Endothelial cell of umbilical vein (primary cell): ENCODE measurements at regions not wholly inside any gene's neighbourhood (a gene's known extent, or its start where the extent isn't known, plus 50 kb on each side); places are given as distances from the start of the nearest gene placed in this dataset.

Source experiments
- BruUV-seq: library from RNA; stranded (reverse); fragments of 400-500 nt; replicated peaks from 2 replicates; lab custom pipeline; 2021; lab: Mats Ljungman, UMichigan
- CTCF ChIA-PET: fragments of 300-600, 350-600 bp; sonication (Branson Sonifier 250); formaldehyde crosslinking; loops from one replicate; lab custom pipeline; 2021; ENCODE audit warnings: antibody characterized with exemption, inconsistent platforms; lab: Charles Lee
- POLR2A ChIA-PET: fragments of 300-600, 350-600 bp; sonication (Branson Sonifier 250); formaldehyde crosslinking; loops from one replicate; lab custom pipeline; 2021; ENCODE audit warnings: antibody characterized with exemption, inconsistent platforms; lab: Charles Lee
- DNase-seq: peaks from one replicate; pipeline ENCODE4 v3.0.0-alpha.2; 2011; ENCODE audit warnings: low read depth, low spot score
- FAIRE-seq: peaks from 2 replicates; lab custom pipeline; 2011; peaks lifted over from hg19 to GRCh38; lab: Jason Lieb, UNC
- H2AFZ ChIP-seq: 2 replicates; pipeline ENCODE4 v1.6.0; 2012; ENCODE audit warnings: low read depth, low read length, control low read depth, inconsistent platforms
- H3K27ac ChIP-seq: 2 replicates; pipeline ENCODE4 v1.5.1; 2011; ENCODE audit warnings: low read depth, mild to moderate bottlenecking, control low read depth, low read length, moderate library complexity; ENCODE audit not compliant: insufficient read depth
- H3K27me3 ChIP-seq, 2 experiments: 2 replicates each; pipeline versions ENCODE4 v1.6.0 to v1.6.1; 2011; ENCODE audit warnings: low read length in 2 of 2, mixed read lengths in 1 of 2; ENCODE audit not compliant: control insufficient read depth in 2 of 2, insufficient read depth in 2 of 2
- H3K36me3 ChIP-seq, 2 experiments: 2 replicates in 1 of 2; 3 replicates in 1 of 2; pipeline ENCODE4 v1.5.1; 2011; ENCODE audit warnings: low read length in 2 of 2, mild to moderate bottlenecking in 1 of 2, moderate library complexity in 1 of 2; ENCODE audit not compliant: control insufficient read depth in 2 of 2, insufficient read depth in 2 of 2; ENCODE audit errors: extremely low read depth in 1 of 2
- H3K4me1 ChIP-seq: 3 replicates; pipeline ENCODE4 v1.5.1; 2011; ENCODE audit warnings: mild to moderate bottlenecking, low read length; ENCODE audit not compliant: control insufficient read depth, insufficient read depth; ENCODE audit errors: extremely low read depth
- H3K4me2 ChIP-seq: 2 replicates; pipeline ENCODE4 v1.6.1; 2011; ENCODE audit warnings: low read length, control low read depth, mixed read lengths; ENCODE audit not compliant: insufficient read depth
- H3K4me3 ChIP-seq, 3 experiments: fragments of 200-600 bp in 1 of 3; sonication (generic), shearing (Covaris generic) in 1 of 3; replicated peaks in 1 of 3; 2 replicates each; pipeline ENCODE4 v1.5.1; 2011 to 2016; ENCODE audit warnings: control low read depth in 3 of 3, low read length in 3 of 3, mild to moderate bottlenecking in 2 of 3, inconsistent platforms in 1 of 3, low read depth in 1 of 3, moderate library complexity in 1 of 3; ENCODE audit not compliant: insufficient read depth in 1 of 3
- H3K79me2 ChIP-seq: 2 replicates; pipeline ENCODE4 v1.6.0; 2012; ENCODE audit warnings: low read length, inconsistent platforms; ENCODE audit not compliant: control insufficient read depth, insufficient read depth
- H3K9ac ChIP-seq: replicated peaks from 2 replicates; pipeline ENCODE3; 2011; ENCODE audit warnings: low read length, control low read depth; ENCODE audit not compliant: insufficient read depth; ENCODE audit errors: extremely low read depth
- H3K9me1 ChIP-seq: replicated peaks from 3 replicates; pipeline ENCODE4 v1.6.0; 2011; ENCODE audit warnings: mild to moderate bottlenecking, low read length; ENCODE audit not compliant: control insufficient read depth, insufficient read depth; ENCODE audit errors: extremely low read depth
- H3K9me3 ChIP-seq: replicated peaks from 2 replicates; pipeline ENCODE4 v1.5.1; 2012; ENCODE audit warnings: low read length, inconsistent platforms; ENCODE audit not compliant: control insufficient read depth, insufficient read depth
- H4K20me1 ChIP-seq: replicated peaks from 2 replicates; pipeline ENCODE3; 2011; ENCODE audit warnings: mild to moderate bottlenecking, low read length; ENCODE audit not compliant: control insufficient read depth, insufficient read depth; ENCODE audit errors: extremely low read depth
- EZH2 ChIP-seq: IDR thresholded peaks from 2 replicates; pipeline ENCODE4 v1.6.1; 2012; ENCODE audit warnings: borderline replicate concordance, low read depth, mild to moderate bottlenecking, moderate library complexity, low read length, inconsistent platforms; ENCODE audit not compliant: severe bottlenecking
- FOS ChIP-seq: IDR thresholded peaks from 2 replicates; pipeline ENCODE4 v1.6.1; 2011; ENCODE audit warnings: mild to moderate bottlenecking, low read length, moderate library complexity, borderline replicate concordance; ENCODE audit not compliant: insufficient read depth
- GATA2 ChIP-seq: IDR thresholded peaks from 2 replicates; pipeline ENCODE4 v1.7.0; 2011; ENCODE audit warnings: low read depth, mild to moderate bottlenecking, moderate library complexity, mixed read lengths, low read length; ENCODE audit not compliant: insufficient read length, insufficient read depth
- JUN ChIP-seq: IDR thresholded peaks from 2 replicates; pipeline ENCODE4 v1.6.1; 2011; ENCODE audit warnings: borderline replicate concordance, low read depth; ENCODE audit not compliant: insufficient read length, insufficient read depth
- MYC ChIP-seq: IDR thresholded peaks from one replicate; pipeline ENCODE4 v1.6.1; 2011; ENCODE audit warnings: mild to moderate bottlenecking, low read depth, low read length
- POLR2A ChIP-seq: IDR thresholded peaks from 2 replicates; pipeline ENCODE4 v1.6.1; 2012; ENCODE audit warnings: low read depth, mild to moderate bottlenecking, control low read depth, low read length
- POLR2AphosphoS5 ChIP-seq: IDR thresholded peaks from 2 replicates; pipeline ENCODE4 v1.6.1; 2012; ENCODE audit warnings: low read depth, mild to moderate bottlenecking, control low read depth, low read length, moderate library complexity; ENCODE audit not compliant: insufficient read depth
- dilution Hi-C: fragments of 300-500 bp; cut with MboI; formaldehyde crosslinking; loops from one replicate; pipeline ENCODE4 v1.15.0; 2019; ENCODE audit warnings: low sequenced_read_pairs; ENCODE audit not compliant: extremely low pct_ligation_motif_present
- intact Hi-C: fragments of 100-400 bp; cut with micrococcal nuclease; formaldehyde crosslinking; loops from one replicate; pipeline ENCODE4 v1.10.0; 2022
- TF ChIP-seq, protein P1 (sequence below), 2 donors: IDR thresholded peaks; 1 replicate in 1 of 2; 2 replicates in 1 of 2; pipeline ENCODE4 v1.5.1; 2011; ENCODE audit warnings: low read length in 2 of 2, mild to moderate bottlenecking in 2 of 2, moderate library complexity in 2 of 2, control low read depth in 1 of 2, inconsistent platforms in 1 of 2, low read depth in 1 of 2; ENCODE audit not compliant: insufficient read depth in 1 of 2; ENCODE audit errors: extremely low read depth in 1 of 2
- TF ChIP-seq, protein P2 (sequence below): IDR thresholded peaks from 2 replicates; pipeline ENCODE4 v1.6.1; 2011; ENCODE audit not compliant: insufficient read depth, insufficient read length

DNA sequence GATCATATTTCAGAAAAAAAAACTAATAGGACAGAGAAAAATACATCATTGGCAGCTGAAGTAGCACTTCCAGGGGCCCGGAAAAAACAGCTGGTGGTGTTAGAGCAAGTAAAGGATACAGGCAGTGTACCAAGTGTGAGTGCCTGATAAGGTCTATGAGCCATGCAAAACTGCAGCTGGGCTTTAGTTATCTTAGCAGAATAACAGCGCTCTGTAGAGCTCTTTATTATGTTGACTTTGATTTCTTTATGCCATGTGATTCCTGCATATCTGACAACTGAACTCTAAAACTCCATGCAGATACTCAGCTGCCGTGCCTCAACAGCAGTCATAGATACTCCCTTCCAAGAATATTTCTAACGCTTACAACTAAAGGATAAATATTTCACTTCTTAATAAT lies 119.5 kb downstream of the CAAP1 start:
- no peaks in the 10 kb centered on the region for H4K20me1 ChIP-seq
- H3K4me1 ChIP-seq: no peaks in the 10 kb centered on the region
- H3K27me3 ChIP-seq: no peaks in the 10 kb centered on the region
- DNase-seq: no peak
- dilution Hi-C loops: no loop called here
- BruUV-seq: no TSS peak
- FAIRE-seq: no peak
- intact Hi-C loops: no loop called here
- CTCF ChIA-PET: no interaction called here
- no peak overlapping the region for H3K4me2 ChIP-seq
- no peaks in the 10 kb centered on the region for H3K9me3 ChIP-seq
- H3K27ac ChIP-seq: no peak overlapping the region
- TF ChIP-seq, protein P1, sequence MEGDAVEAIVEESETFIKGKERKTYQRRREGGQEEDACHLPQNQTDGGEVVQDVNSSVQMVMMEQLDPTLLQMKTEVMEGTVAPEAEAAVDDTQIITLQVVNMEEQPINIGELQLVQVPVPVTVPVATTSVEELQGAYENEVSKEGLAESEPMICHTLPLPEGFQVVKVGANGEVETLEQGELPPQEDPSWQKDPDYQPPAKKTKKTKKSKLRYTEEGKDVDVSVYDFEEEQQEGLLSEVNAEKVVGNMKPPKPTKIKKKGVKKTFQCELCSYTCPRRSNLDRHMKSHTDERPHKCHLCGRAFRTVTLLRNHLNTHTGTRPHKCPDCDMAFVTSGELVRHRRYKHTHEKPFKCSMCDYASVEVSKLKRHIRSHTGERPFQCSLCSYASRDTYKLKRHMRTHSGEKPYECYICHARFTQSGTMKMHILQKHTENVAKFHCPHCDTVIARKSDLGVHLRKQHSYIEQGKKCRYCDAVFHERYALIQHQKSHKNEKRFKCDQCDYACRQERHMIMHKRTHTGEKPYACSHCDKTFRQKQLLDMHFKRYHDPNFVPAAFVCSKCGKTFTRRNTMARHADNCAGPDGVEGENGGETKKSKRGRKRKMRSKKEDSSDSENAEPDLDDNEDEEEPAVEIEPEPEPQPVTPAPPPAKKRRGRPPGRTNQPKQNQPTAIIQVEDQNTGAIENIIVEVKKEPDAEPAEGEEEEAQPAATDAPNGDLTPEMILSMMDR (IDR thresholded peaks at IDR 0.05; ENCODE audit: extremely low read depth in 1 of 2, insufficient read depth in 1 of 2, low read depth in 1 of 2, low read length in 2 of 2): no peak
- TF ChIP-seq, protein P2, sequence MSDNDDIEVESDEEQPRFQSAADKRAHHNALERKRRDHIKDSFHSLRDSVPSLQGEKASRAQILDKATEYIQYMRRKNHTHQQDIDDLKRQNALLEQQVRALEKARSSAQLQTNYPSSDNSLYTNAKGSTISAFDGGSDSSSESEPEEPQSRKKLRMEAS: no peak
- TF ChIP-seq GATA2: no peak
- TF ChIP-seq EZH2: no peak
- TF ChIP-seq POLR2AphosphoS5: no peak
- no peak for TF ChIP-seq POLR2A
- no peak for TF ChIP-seq FOS
- TF ChIP-seq MYC: no peak
- no peak for TF ChIP-seq JUN
- no peaks in the 10 kb centered on the region for H3K9me1 ChIP-seq
- no peak overlapping the region for H3K9ac ChIP-seq
- H2AFZ ChIP-seq: no peak overlapping the region
- POLR2A ChIA-PET: no interaction called here
- H3K36me3 ChIP-seq: no peaks in the 10 kb centered on the region
- H3K4me3 ChIP-seq: no peak overlapping the region
- no peaks in the 10 kb centered on the region for H3K79me2 ChIP-seq
